Esophagus squamous epithelium (tissue), 4 donors: ENCODE measurements at regions not wholly inside any gene's neighbourhood (a gene's known extent, or its start where the extent isn't known, plus 50 kb on each side); places are given as distances from the start of the nearest gene placed in this dataset.

Experiments
- CTCF ChIP-seq, 6 experiments: fragments of 450-650 bp in 4 of 6; fragments of 200-600 bp in 2 of 6; sonication (generic) in 2 of 6; IDR thresholded peaks; one replicate each; pipeline ENCODE4 v1.5.1; 2016 to 2019; ENCODE audit warnings: antibody characterized with exemption in 6 of 6, mild to moderate bottlenecking in 4 of 6, moderate library complexity in 4 of 6
- POLR2A ChIP-seq, 4 donors: fragments of 450-650 bp; IDR thresholded peaks; one replicate each; pipeline ENCODE4 v1.6.1; 2017; ENCODE audit warnings: antibody characterized with exemption in 4 of 4, mild to moderate bottlenecking in 4 of 4, moderate library complexity in 3 of 4

DNA sequence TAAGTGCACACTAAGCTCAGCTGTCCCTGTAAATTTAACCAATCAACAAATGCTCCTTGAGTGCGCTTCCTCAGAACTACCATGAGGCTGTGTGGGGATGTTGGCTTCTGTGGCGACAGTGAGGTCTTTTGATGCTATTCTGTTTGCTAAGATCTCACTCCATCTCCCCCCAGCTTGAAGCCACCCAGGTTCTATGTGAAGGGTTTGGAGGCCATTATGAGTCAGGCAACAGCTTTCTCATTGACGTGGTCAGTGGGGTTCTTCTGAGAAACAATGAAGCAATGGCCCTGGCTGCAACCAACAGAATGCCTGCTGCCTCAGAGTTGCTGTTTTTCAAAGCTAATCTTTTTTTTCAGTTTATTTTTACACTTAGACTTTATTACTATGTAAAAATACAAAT, 205.5 kb downstream of the PTBP2 start:
- TF ChIP-seq POLR2A (IDR thresholded peaks at IDR 0.05) (no peak), CTCF (IDR thresholded peaks at IDR 0.05) (no peak)
